SK-N-SH treated with all-trans-retinoic acid at 6 μM for 48 hours (cell line): ENCODE measurements at regions not wholly inside any gene's neighbourhood (a gene's known extent, or its start where the extent isn't known, plus 50 kb on each side); places are given as distances from the start of the nearest gene placed in this dataset.

ENCODE experiments used
- ATAC-seq: fragments of 200-7000 bp; cut with Tn5 transposase; 3 replicates; pipeline ENCODE4 v1.9.1; 2020; ENCODE audit warnings: mild to moderate bottlenecking, moderate library complexity
- ARNTL ChIP-seq: fragments of 450-650 bp; formaldehyde crosslinking; IDR thresholded peaks from 2 replicates; pipeline ENCODE4 v1.5.0; 2020; ENCODE audit warnings: low read depth, mild to moderate bottlenecking, moderate library complexity, borderline replicate concordance
- BACH2 ChIP-seq: fragments of 250-450 bp; sonication (Bioruptor Pico); IDR thresholded peaks from 2 replicates; pipeline ENCODE4 v1.9.0; 2021; ENCODE audit warnings: mild to moderate bottlenecking, borderline replicate concordance
- CREB5 ChIP-seq: fragments of 250-450 bp; sonication (Bioruptor Pico); IDR thresholded peaks from 2 replicates; pipeline ENCODE4 v1.5.1; 2020; ENCODE audit warnings: low read depth, mild to moderate bottlenecking, moderate library complexity
- CSRNP3 ChIP-seq: fragments of 250-450 bp; sonication (Bioruptor Pico); IDR thresholded peaks from 2 replicates; pipeline ENCODE4 v1.5.1; 2021; ENCODE audit warnings: mild to moderate bottlenecking, moderate library complexity
- ESRRG ChIP-seq: fragments of 250-450 bp; sonication (Bioruptor Pico); IDR thresholded peaks from 2 replicates; pipeline ENCODE4 v1.6.1; 2021; ENCODE audit warnings: mild to moderate bottlenecking
- GLIS3 ChIP-seq: fragments of 250-450 bp; sonication (Bioruptor Pico); IDR thresholded peaks from 2 replicates; pipeline ENCODE4 v1.5.0; 2020; ENCODE audit warnings: mild to moderate bottlenecking, moderate library complexity
- ISL1 ChIP-seq: fragments of 250-450 bp; sonication (Bioruptor Pico); IDR thresholded peaks from 2 replicates; pipeline ENCODE4 v2.1.2; 2022; ENCODE audit warnings: mild to moderate bottlenecking, moderate library complexity
- OSR1 ChIP-seq: fragments of 250-450 bp; sonication (Bioruptor Pico); IDR thresholded peaks from 2 replicates; pipeline ENCODE4 v1.8.0; 2022; ENCODE audit warnings: moderate library complexity, mild to moderate bottlenecking, inconsistent platforms
- PATZ1 ChIP-seq: fragments of 250-450 bp; sonication (Bioruptor Pico); IDR thresholded peaks from 2 replicates; pipeline ENCODE4 v1.8.0; 2020; ENCODE audit warnings: mild to moderate bottlenecking, moderate library complexity, borderline replicate concordance
- POU6F1 ChIP-seq: fragments of 250-450 bp; sonication (Bioruptor Pico); IDR thresholded peaks from 2 replicates; pipeline ENCODE4 v1.8.0; 2021; ENCODE audit warnings: low read depth, mild to moderate bottlenecking, moderate library complexity, borderline replicate concordance
- RARB ChIP-seq: fragments of 250-450 bp; sonication (Bioruptor Pico); IDR thresholded peaks from 2 replicates; pipeline ENCODE4 v1.8.0; 2021; ENCODE audit warnings: mild to moderate bottlenecking, moderate library complexity
- TOX ChIP-seq: fragments of 250-450 bp; sonication (Bioruptor Pico); IDR thresholded peaks from 2 replicates; pipeline ENCODE4 v1.8.0; 2021; ENCODE audit warnings: mild to moderate bottlenecking, moderate library complexity, borderline replicate concordance
- TSHZ2 ChIP-seq: fragments of 250-450 bp; sonication (Bioruptor Pico); IDR thresholded peaks from 2 replicates; pipeline ENCODE4 v1.5.0; 2020; ENCODE audit warnings: mild to moderate bottlenecking, moderate library complexity
- ZC3H10 ChIP-seq: fragments of 250-450 bp; sonication (Bioruptor Pico); IDR thresholded peaks from 2 replicates; pipeline ENCODE4 v1.5.1; 2021; ENCODE audit warnings: mild to moderate bottlenecking, moderate library complexity
- ZFP30 ChIP-seq: fragments of 450-650 bp; formaldehyde crosslinking; IDR thresholded peaks from 2 replicates; pipeline ENCODE4 v1.5.0; 2022; ENCODE audit warnings: mild to moderate bottlenecking, moderate library complexity
- ZNF70 ChIP-seq: fragments of 450-650 bp; formaldehyde crosslinking; IDR thresholded peaks from 2 replicates; pipeline ENCODE4 v1.5.0; 2020; ENCODE audit warnings: mild to moderate bottlenecking, moderate library complexity
- ZNF8 ChIP-seq: fragments of 450-650 bp; formaldehyde crosslinking; IDR thresholded peaks from 2 replicates; pipeline ENCODE4 v1.5.0; 2020; ENCODE audit warnings: mild to moderate bottlenecking, moderate library complexity

GRCh38 chr2:22950431-22950830, 434.5 kb upstream of the KLHL29 start:
- TF ChIP-seq ZFP30 (CRISPR knock-in tag): no peak
- no peak for TF ChIP-seq RARB (CRISPR knock-in tag)
- no peak for TF ChIP-seq TSHZ2 (CRISPR knock-in tag)
- TF ChIP-seq CSRNP3 (CRISPR knock-in tag): no peak
- no peak for TF ChIP-seq ISL1
- TF ChIP-seq POU6F1 (CRISPR knock-in tag): no peak
- no peak for TF ChIP-seq CREB5
- TF ChIP-seq PATZ1 (CRISPR knock-in tag): no peak
- no peak for TF ChIP-seq ESRRG (CRISPR knock-in tag)
- no peak for TF ChIP-seq ZC3H10 (CRISPR knock-in tag)
- TF ChIP-seq ARNTL: no peak
- TF ChIP-seq ZNF8 (CRISPR knock-in tag): no peak
- no peak for TF ChIP-seq TOX (CRISPR knock-in tag)
- TF ChIP-seq ZNF70: no peak
- no peak for TF ChIP-seq OSR1 (CRISPR knock-in tag)
- ATAC-seq: no peak

- TF ChIP-seq ZNF8 (CRISPR knock-in tag) (no peak), TSHZ2 (CRISPR knock-in tag) (no peak), CSRNP3 (CRISPR knock-in tag) (no peak), CREB5 (no peak), GLIS3 (no peak), BACH2 (CRISPR knock-in tag) (no peak), OSR1 (CRISPR knock-in tag) (no peak)
These were observed 432.2 kb upstream of the KLHL29 start for GRCh38 chr2:22952656-22953225.

More at GRCh38 chr2:22952656-22953225, 432.2 kb upstream of the KLHL29 start:
- ATAC-seq: no peak
